Thyroid gland (tissue), 4 donors: ENCODE measurements at regions not wholly inside any gene's neighbourhood (a gene's known extent, or its start where the extent isn't known, plus 50 kb on each side); places are given as distances from the start of the nearest gene placed in this dataset.

Experiments
- DNase-seq, 2 donors: peaks; one replicate each; pipeline ENCODE4 v3.0.0-alpha.2; 2019
- H3K27ac ChIP-seq, 3 donors: fragments of 200-600 bp; sonication (generic); 1 replicate in 2 of 3; 2 replicates in 1 of 3; pipeline ENCODE4 v1.5.1; 2016 to 2019; ENCODE audit warnings: mild to moderate bottlenecking in 1 of 3, moderate library complexity in 1 of 3
- H3K27me3 ChIP-seq: fragments of 200-600 bp; sonication (generic); one replicate; pipeline ENCODE4 v1.5.1; 2019
- H3K36me3 ChIP-seq, 2 donors: fragments of 200-600 bp; sonication (generic); one replicate each; pipeline ENCODE4 v1.5.1; 2016 to 2019
- H3K4me1 ChIP-seq, 2 donors: fragments of 200-600 bp; sonication (generic); one replicate each; pipeline ENCODE4 v1.5.1; 2017 to 2019
- H3K4me3 ChIP-seq, 3 donors: fragments of 200-600 bp; sonication (generic); replicated peaks in 1 of 3; 1 replicate in 2 of 3; 2 replicates in 1 of 3; pipeline ENCODE4 v1.5.1; 2016; ENCODE audit warnings: mild to moderate bottlenecking in 1 of 3
- H3K9me3 ChIP-seq: fragments of 200-600 bp; sonication (generic); one replicate; pipeline ENCODE4 v1.5.1; 2017
- POLR2A ChIP-seq, 2 donors: fragments of 450-650 bp; IDR thresholded peaks; one replicate each; pipeline ENCODE4 v1.6.1; 2017; ENCODE audit warnings: antibody characterized with exemption in 2 of 2, mild to moderate bottlenecking in 2 of 2, moderate library complexity in 1 of 2
- WGBS, 2 donors: methylation state at CpG; one replicate each; pipeline ENCODE4 v1.1.5; 2017; 5-methylcytosine and 5-hydroxymethylcytosine counted together
- intact Hi-C: fragments of 100-400 bp; cut with DNase I; formaldehyde crosslinking; loops from one replicate; pipeline ENCODE4 v1.15.1; 2023
- TF ChIP-seq, protein P1 (sequence below), 6 experiments: fragments of 200-600 bp in 3 of 6; fragments of 450-650 bp in 3 of 6; sonication (generic) in 3 of 6; IDR thresholded peaks; one replicate each; pipeline ENCODE4 v1.5.1; 2016 to 2019; ENCODE audit warnings: antibody characterized with exemption in 6 of 6, mild to moderate bottlenecking in 2 of 6, inconsistent platforms in 1 of 6, moderate library complexity in 1 of 6

DNA sequence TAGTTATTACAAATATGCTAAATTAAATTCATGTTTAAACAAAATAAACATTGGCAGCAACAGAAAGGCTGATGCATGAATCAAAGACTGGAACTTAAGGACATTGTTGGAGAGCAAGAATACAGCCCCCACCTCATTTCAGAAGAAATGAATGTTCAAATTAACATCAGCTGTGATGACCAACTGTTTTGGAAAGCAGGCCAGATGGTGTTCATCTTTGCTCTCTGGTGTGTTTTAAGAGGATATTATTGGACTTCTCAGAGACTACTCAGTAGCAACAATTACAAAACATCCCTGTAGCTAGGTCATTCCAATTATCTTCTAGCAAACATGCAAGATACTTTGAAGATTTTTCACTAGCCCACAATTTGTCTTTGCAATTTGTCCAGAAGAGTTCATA, 118.6 kb upstream of the DOK5 start:
- H3K4me1 ChIP-seq, result no peaks in the 10 kb centered on the region
- DNase-seq, result no peak
- no peak overlapping the region for H3K27ac ChIP-seq
- intact Hi-C loops, result no loop called here
- no peaks in the 10 kb centered on the region for H3K9me3 ChIP-seq
- TF ChIP-seq POLR2A (IDR thresholded peaks at IDR 0.05), result no peak
- TF ChIP-seq, protein P1, sequence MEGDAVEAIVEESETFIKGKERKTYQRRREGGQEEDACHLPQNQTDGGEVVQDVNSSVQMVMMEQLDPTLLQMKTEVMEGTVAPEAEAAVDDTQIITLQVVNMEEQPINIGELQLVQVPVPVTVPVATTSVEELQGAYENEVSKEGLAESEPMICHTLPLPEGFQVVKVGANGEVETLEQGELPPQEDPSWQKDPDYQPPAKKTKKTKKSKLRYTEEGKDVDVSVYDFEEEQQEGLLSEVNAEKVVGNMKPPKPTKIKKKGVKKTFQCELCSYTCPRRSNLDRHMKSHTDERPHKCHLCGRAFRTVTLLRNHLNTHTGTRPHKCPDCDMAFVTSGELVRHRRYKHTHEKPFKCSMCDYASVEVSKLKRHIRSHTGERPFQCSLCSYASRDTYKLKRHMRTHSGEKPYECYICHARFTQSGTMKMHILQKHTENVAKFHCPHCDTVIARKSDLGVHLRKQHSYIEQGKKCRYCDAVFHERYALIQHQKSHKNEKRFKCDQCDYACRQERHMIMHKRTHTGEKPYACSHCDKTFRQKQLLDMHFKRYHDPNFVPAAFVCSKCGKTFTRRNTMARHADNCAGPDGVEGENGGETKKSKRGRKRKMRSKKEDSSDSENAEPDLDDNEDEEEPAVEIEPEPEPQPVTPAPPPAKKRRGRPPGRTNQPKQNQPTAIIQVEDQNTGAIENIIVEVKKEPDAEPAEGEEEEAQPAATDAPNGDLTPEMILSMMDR (IDR thresholded peaks at IDR 0.05), result no peak
- no peaks in the 10 kb centered on the region for H3K36me3 ChIP-seq
- H3K4me3 ChIP-seq, result no peak overlapping the region
- H3K27me3 ChIP-seq, result no peaks in the 10 kb centered on the region

DNA sequence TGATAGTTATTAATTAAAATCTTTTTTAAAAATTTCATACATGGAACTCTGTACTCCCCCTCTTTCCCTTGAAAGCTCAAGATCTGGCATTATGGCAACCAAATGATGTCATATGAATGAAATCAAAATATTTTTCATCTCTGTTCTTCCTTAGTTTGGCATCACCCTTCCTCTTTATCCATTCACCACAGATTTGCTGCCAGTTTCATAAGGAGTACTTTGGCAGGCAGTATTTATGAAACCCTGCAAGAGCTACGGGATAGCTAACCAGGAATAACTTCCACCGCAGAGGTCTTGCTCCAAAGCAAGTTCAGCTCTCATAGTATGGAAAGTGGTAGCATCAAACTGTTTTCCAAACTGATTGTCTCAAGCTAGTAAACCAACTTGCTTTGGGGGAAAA, 113.9 kb upstream of the DOK5 start:
- Histone ChIP-seq H3K27ac (no peak overlapping the region), H3K4me3 (no peak overlapping the region), H3K9me3 (no peaks in the 10 kb centered on the region), H3K36me3 (no peaks in the 10 kb centered on the region), H3K27me3 (no peaks in the 10 kb centered on the region), H3K4me1 (no peaks in the 10 kb centered on the region)
- intact Hi-C loops, result no loop called here
- DNase-seq, result no peak
- no peak for TF ChIP-seq POLR2A (IDR thresholded peaks at IDR 0.05)
- TF ChIP-seq, protein P1 (IDR thresholded peaks at IDR 0.05), result no peak
- WGBS, 2 donors, result 82 to 93% methylated on average over 2 of the region's 2 CpGs

DNA sequence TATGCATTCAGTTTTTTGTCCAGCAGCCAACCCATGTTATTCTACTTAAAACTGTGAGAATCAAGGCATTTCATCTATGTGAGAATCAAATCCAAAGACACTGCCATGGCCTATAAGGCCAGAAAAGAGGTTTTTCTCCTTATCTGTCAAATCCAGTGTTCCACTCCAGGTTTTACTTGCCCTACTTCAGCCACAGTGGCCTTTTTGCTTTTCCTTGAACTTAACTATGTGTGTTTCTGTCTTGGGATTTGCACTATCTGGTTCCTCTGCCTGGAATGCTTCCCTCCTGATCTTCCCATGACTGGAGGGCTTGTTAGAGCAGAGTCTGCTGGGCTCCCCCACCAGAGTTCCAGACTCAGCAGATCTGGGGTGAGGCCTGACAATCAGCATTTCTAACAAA, 113.1 kb upstream of the DOK5 start:
- no peak for DNase-seq
- Histone ChIP-seq H3K4me3 (no peak overlapping the region), H3K36me3 (no peaks in the 10 kb centered on the region), H3K27me3 (no peaks in the 10 kb centered on the region), H3K9me3 (no peaks in the 10 kb centered on the region), H3K4me1 (no peaks in the 10 kb centered on the region), H3K27ac (no peak overlapping the region)
- intact Hi-C loops, result no loop called here
- TF ChIP-seq POLR2A (IDR thresholded peaks at IDR 0.05), result no peak

DNA sequence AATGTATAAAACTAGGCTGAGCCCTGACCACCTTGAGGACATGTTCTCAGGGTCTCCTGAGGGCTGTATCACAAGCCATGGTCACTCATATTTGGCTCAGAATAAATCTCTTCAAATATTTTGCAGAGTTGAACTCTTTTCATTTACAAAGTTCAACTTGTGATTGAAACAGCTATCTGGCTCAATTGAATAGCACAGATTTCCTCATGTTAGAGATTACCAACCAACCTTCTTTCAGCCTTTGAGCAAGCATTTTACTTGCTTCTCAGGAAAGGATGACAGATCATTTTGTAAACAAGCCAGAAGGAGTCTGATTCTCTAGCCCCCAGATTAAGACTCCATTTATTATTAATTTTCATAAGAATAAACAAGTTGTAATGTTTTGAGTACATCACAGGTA, 111.0 kb upstream of the DOK5 start:
- TF ChIP-seq POLR2A (IDR thresholded peaks at IDR 0.05), result no peak
- TF ChIP-seq, protein P1 (IDR thresholded peaks at IDR 0.05), result no peak
- Histone ChIP-seq H3K4me3 (no peak overlapping the region), H3K4me1 (no peaks in the 10 kb centered on the region), H3K36me3 (no peaks in the 10 kb centered on the region), H3K27me3 (no peaks in the 10 kb centered on the region), H3K27ac (no peak overlapping the region), H3K9me3 (no peaks in the 10 kb centered on the region)
- DNase-seq, result no peak
- intact Hi-C loops, result no loop called here

DNA sequence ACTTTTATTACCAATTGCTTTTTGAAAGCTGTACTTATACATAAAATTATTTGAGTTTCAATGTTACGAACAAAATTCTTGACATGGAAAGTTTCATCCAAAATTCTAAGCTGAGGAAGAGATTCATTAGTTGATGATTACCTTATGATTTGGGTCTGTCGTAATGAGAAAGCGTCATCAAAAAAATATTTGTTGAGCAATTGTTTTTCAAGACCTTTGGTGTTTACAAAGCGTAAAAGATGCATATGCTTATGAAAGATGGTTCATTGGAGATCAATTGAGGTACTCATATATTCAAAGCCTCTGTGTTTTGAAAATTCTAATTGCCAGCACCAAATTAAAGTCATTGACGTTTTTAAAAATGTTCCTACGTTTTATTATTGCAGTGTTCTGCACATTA, 110.5 kb upstream of the DOK5 start:
- H3K9me3 ChIP-seq, result no peaks in the 10 kb centered on the region
- 85% methylated on average over 6 of the region's 6 CpGs for WGBS, 2 donors
- no peak for DNase-seq
- H3K4me3 ChIP-seq, result no peak overlapping the region
- TF ChIP-seq, protein P1 (IDR thresholded peaks at IDR 0.05), result no peak
- no peak for TF ChIP-seq POLR2A (IDR thresholded peaks at IDR 0.05)
- H3K27me3 ChIP-seq, result no peaks in the 10 kb centered on the region
- intact Hi-C loops, result no loop called here
- no peaks in the 10 kb centered on the region for H3K4me1 ChIP-seq
- H3K27ac ChIP-seq, result no peak overlapping the region
- H3K36me3 ChIP-seq, result no peaks in the 10 kb centered on the region

DNA sequence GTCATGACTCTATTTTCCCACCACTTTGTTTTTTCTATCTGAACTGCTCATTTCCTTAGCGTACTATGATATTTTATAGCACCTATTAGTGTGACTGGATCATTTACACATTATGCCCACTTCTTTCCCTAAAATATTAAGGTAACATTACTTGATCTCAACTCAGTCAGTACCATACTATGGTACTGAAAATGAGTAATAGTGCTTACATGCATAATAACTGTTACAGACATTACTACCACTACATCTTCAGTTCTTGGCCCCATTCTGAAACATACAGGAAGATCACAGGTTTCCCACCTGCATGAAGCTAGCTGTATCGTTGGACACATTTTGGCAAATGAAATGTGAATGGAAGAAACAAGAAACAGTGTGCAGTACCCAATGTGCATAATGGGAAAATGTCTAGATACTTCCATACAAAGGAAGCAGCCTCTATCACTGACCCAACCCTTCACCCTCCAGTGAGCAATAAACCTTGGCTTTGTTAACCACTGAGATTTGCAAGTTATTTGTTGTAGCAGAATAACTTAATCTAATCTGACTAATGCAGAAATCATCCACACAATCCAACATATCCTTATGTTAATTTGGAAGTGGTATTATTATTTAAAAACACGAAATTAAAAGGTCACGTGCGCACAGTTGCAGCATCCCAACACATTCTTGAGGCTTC, 108.6 kb upstream of the DOK5 start:
- no peak overlapping the region for H3K27ac ChIP-seq
- 92 to 93% methylated on average over 5 of the region's 5 CpGs for WGBS, 2 donors
- no peak for DNase-seq
- H3K4me1 ChIP-seq, result no peaks in the 10 kb centered on the region
- no peaks in the 10 kb centered on the region for H3K9me3 ChIP-seq
- H3K4me3 ChIP-seq, result no peak overlapping the region
- H3K36me3 ChIP-seq, result no peaks in the 10 kb centered on the region
- no peaks in the 10 kb centered on the region for H3K27me3 ChIP-seq
- intact Hi-C loops, result no loop called here
- TF ChIP-seq POLR2A (IDR thresholded peaks at IDR 0.05), result no peak
- TF ChIP-seq, protein P1 (IDR thresholded peaks at IDR 0.05), result no peak
